HepG2 (cell line): ENCODE measurements at regions not wholly inside any gene's neighbourhood (a gene's known extent, or its start where the extent isn't known, plus 50 kb on each side); places are given as distances from the start of the nearest gene placed in this dataset.

Experiments
- ATAC-seq: fragments of 200-7000 bp; cut with Tn5 transposase; 3 replicates; pipeline ENCODE4 v1.9.1; 2020; ENCODE audit warnings: mild to moderate bottlenecking, moderate library complexity
- BruUV-seq: library from RNA; stranded (reverse); fragments of 400-500 nt; replicated peaks from 2 replicates; lab custom pipeline; 2021; lab: Mats Ljungman, UMichigan
- CTCF ChIA-PET: fragments of 300-600 bp; formaldehyde crosslinking; extraction: SDS; loops from one replicate; lab custom pipeline; 2021; ENCODE audit warnings: low total read pairs, inconsistent platforms, low intra/inter-chr PET ratio; lab: Yijun Ruan, JAX
- POLR2A ChIA-PET: fragments of 350-600 bp; sonication (Branson Sonifier 250); formaldehyde crosslinking; loops from one replicate; lab custom pipeline; 2020; ENCODE audit warnings: antibody characterized with exemption, inconsistent platforms; lab: Yijun Ruan, JAX
- DNase-seq: peaks from one replicate; pipeline ENCODE4 v3.0.0-alpha.2; 2015; ENCODE audit warnings: low spot score
- FAIRE-seq: peaks from 3 replicates; lab custom pipeline; 2011; peaks lifted over from hg19 to GRCh38; lab: Jason Lieb, UNC
- H2AFZ ChIP-seq: one replicate; pipeline ENCODE4 v1.6.1; 2011; ENCODE audit warnings: low read length, inconsistent platforms
- H3K27ac ChIP-seq: fragments of 300-600 bp; 3 replicates; pipeline ENCODE4 v1.8.0; 2011; ENCODE audit warnings: mixed run types, mild to moderate bottlenecking, mixed read lengths, low read length, inconsistent platforms; ENCODE audit not compliant: insufficient read depth; ENCODE audit errors: extremely low read length
- H3K27me3 ChIP-seq, 2 experiments: fragments of 200-600 bp in 1 of 2; 2 replicates in 1 of 2; 3 replicates in 1 of 2; pipeline versions ENCODE4 v1.6.0 to v1.8.0; 2011; ENCODE audit warnings: low read length in 2 of 2, mild to moderate bottlenecking in 2 of 2, moderate library complexity in 2 of 2, inconsistent platforms in 1 of 2; ENCODE audit not compliant: insufficient read depth in 2 of 2, control insufficient read depth in 1 of 2
- H3K36me3 ChIP-seq, 2 experiments: fragments of 200-600 bp in 1 of 2; replicated peaks in 1 of 2; 2 replicates in 1 of 2; 3 replicates in 1 of 2; pipeline versions ENCODE4 v1.5.1 to v1.8.0; 2011; ENCODE audit warnings: low read length in 2 of 2, inconsistent platforms in 1 of 2; ENCODE audit not compliant: insufficient read depth in 2 of 2, control insufficient read depth in 1 of 2
- H3K4me1 ChIP-seq: 2 replicates; pipeline ENCODE4 v1.5.1; 2012; ENCODE audit warnings: low read length, inconsistent platforms; ENCODE audit not compliant: insufficient read depth
- H3K4me2 ChIP-seq: 2 replicates; pipeline ENCODE4 v1.6.0; 2011; ENCODE audit warnings: low read depth, low read length, inconsistent platforms
- H3K4me3 ChIP-seq, 3 experiments: fragments of 200-600 bp in 1 of 3; sonication (generic), shearing (Covaris generic) in 1 of 3; replicated peaks in 1 of 3; 2 replicates each; pipeline ENCODE4 v1.5.1; 2011 to 2016; ENCODE audit warnings: low read length in 3 of 3, inconsistent platforms in 2 of 3, low read depth in 2 of 3, mild to moderate bottlenecking in 2 of 3, control low read depth in 1 of 3, mixed read lengths in 1 of 3; ENCODE audit not compliant: insufficient read depth in 1 of 3
- H3K79me2 ChIP-seq: one replicate; pipeline ENCODE4 v1.6.1; 2011; ENCODE audit warnings: low read length, inconsistent platforms; ENCODE audit not compliant: insufficient read depth
- H3K9ac ChIP-seq: 2 replicates; pipeline ENCODE4 v1.6.0; 2011; ENCODE audit warnings: mild to moderate bottlenecking, low read depth, low read length, inconsistent platforms; ENCODE audit not compliant: insufficient read depth
- H3K9me3 ChIP-seq: 2 replicates; pipeline ENCODE4 v1.5.1; 2012; ENCODE audit warnings: mild to moderate bottlenecking, low read length
- H4K20me1 ChIP-seq: 2 replicates; pipeline ENCODE4 v1.6.0; 2011; ENCODE audit warnings: inconsistent platforms, mild to moderate bottlenecking, low read length, moderate library complexity; ENCODE audit not compliant: insufficient read depth
- AGO2 ChIP-seq: fragments of 200-400 bp; formaldehyde crosslinking; optimal IDR thresholded peaks from 2 replicates; pipeline ENCODE3; 2017; ENCODE audit warnings: mild to moderate bottlenecking, low read depth, low read length, moderate library complexity
- BRCA1 ChIP-seq: sonication (generic); formaldehyde crosslinking; IDR thresholded peaks from 2 replicates; pipeline ENCODE4 v1.4.0; 2020; ENCODE audit warnings: missing genetic modification reagents
- DMTF1 ChIP-seq: sonication (generic); formaldehyde crosslinking; IDR thresholded peaks from 2 replicates; pipeline ENCODE4 v1.4.0; 2020; ENCODE audit warnings: mild to moderate bottlenecking, missing genetic modification reagents
- HDAC6 ChIP-seq: fragments of 200-600 bp; sonication (generic); IDR thresholded peaks from 2 replicates; pipeline ENCODE4 v1.7.0; 2017; ENCODE audit warnings: mild to moderate bottlenecking, antibody characterized with exemption, low read length, low read depth
- MEF2D ChIP-seq: sonication (generic); formaldehyde crosslinking; IDR thresholded peaks from 2 replicates; pipeline ENCODE4 v1.5.1; 2020; ENCODE audit warnings: mild to moderate bottlenecking, missing genetic modification reagents
- MYC ChIP-seq: sonication (generic); formaldehyde crosslinking; IDR thresholded peaks from 2 replicates; pipeline ENCODE4 v1.9.0; 2021; ENCODE audit warnings: missing genetic modification reagents, borderline replicate concordance
- SP4 ChIP-seq: sonication (generic); formaldehyde crosslinking; IDR thresholded peaks from 2 replicates; pipeline ENCODE4 v1.8.1; 2023; ENCODE audit warnings: mild to moderate bottlenecking, missing genetic modification reagents
- ZMYM4 ChIP-seq: sonication (generic); formaldehyde crosslinking; IDR thresholded peaks from 2 replicates; pipeline ENCODE4 v1.8.1; 2023; ENCODE audit warnings: mild to moderate bottlenecking, missing genetic modification reagents
- WGBS: methylation state at CpG from one replicate; pipeline ENCODE4 v1.1.6; 2017; ENCODE audit warnings: low lambda C conversion rate; 5-methylcytosine and 5-hydroxymethylcytosine counted together
- in situ Hi-C: cut with HindIII; loops from 2 replicates; pipeline ENCODE4 v1.10.0; 2017; ENCODE audit warnings: low pct_unique_long_range_greater_than_20kb; ENCODE audit not compliant: extremely low pct_ligation_motif_present
- intact Hi-C: fragments of 100-400 bp; cut with micrococcal nuclease; formaldehyde crosslinking; loops from one replicate; pipeline ENCODE4 v1.10.0; 2022; ENCODE audit not compliant: unreplicated experiment
- TF ChIP-seq, protein P1 (sequence below): sonication (generic); formaldehyde crosslinking; IDR thresholded peaks from 2 replicates; pipeline ENCODE4 v1.8.1; 2023; ENCODE audit warnings: mild to moderate bottlenecking, moderate library complexity, missing genetic modification reagents

GRCh38 chr21:19900149-19900548 lies 1098.1 kb upstream of the NCAM2 start:
- DNase-seq (no peak), ATAC-seq (no peak), FAIRE-seq (no peak)
- no peaks in the 10 kb centered on the region for H3K27me3 ChIP-seq
- H3K79me2 ChIP-seq = no peaks in the 10 kb centered on the region
- POLR2A ChIA-PET = no interaction called here
- H4K20me1 ChIP-seq = no peaks in the 10 kb centered on the region
- no CpG with 5 or more reads among the region's 10 CpGs for WGBS
- no peak overlapping the region for H3K4me3 ChIP-seq
- H3K9me3 ChIP-seq = peaks cover 88% of the 10 kb centered on the region
- no peak overlapping the region for H3K4me2 ChIP-seq
- no peaks in the 10 kb centered on the region for H3K36me3 ChIP-seq
- BruUV-seq = no TSS peak
- H3K27ac ChIP-seq = no peak overlapping the region
- no peak overlapping the region for H3K9ac ChIP-seq
- TF ChIP-seq MEF2D (CRISPR knock-in tag) (no peak), MYC (CRISPR knock-in tag) (no peak)
- H2AFZ ChIP-seq = no peak overlapping the region
- CTCF ChIA-PET = no interaction called here
- no peaks in the 10 kb centered on the region for H3K4me1 ChIP-seq
- in situ Hi-C loops (no loop called here), intact Hi-C loops (no loop called here)

DNA sequence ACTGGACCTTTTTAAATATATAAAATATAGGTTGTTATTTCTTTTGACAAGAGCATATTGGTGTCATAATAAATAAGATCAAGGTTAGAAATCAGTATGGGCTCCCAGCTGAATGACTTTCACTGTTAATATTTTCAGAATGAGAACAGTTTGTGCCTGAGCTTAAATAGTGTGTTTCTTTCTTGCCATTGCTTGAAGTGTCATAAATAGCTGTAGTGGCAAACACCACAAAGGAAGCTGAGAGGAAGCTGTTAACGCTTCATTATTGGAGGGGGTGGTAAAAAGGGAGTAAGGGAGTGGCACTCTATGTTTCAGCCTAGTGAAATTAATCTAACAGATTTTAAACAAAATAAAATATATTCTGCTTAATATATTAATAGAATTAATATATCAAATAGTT lies 1089.8 kb upstream of the NCAM2 start:
- Histone ChIP-seq H3K36me3 (no peaks in the 10 kb centered on the region), H3K4me3 (no peak overlapping the region), H3K4me2 (no peak overlapping the region), H3K9me3 (peaks cover 72% of the 10 kb centered on the region), H3K9ac (no peak overlapping the region), H3K27me3 (no peaks in the 10 kb centered on the region), H4K20me1 (no peaks in the 10 kb centered on the region), H3K4me1 (no peaks in the 10 kb centered on the region), H2AFZ (no peak overlapping the region), H3K27ac (no peak overlapping the region), H3K79me2 (no peaks in the 10 kb centered on the region)
- CTCF ChIA-PET = no interaction called here
- in situ Hi-C loops = no loop called here
- TF ChIP-seq SP4 (CRISPR knock-in tag) (no peak), ZMYM4 (CRISPR knock-in tag) (no peak), BRCA1 (CRISPR knock-in tag) (no peak), HDAC6 (no peak), AGO2 (no peak), DMTF1 (CRISPR knock-in tag) (no peak)
- TF ChIP-seq, protein P1, sequence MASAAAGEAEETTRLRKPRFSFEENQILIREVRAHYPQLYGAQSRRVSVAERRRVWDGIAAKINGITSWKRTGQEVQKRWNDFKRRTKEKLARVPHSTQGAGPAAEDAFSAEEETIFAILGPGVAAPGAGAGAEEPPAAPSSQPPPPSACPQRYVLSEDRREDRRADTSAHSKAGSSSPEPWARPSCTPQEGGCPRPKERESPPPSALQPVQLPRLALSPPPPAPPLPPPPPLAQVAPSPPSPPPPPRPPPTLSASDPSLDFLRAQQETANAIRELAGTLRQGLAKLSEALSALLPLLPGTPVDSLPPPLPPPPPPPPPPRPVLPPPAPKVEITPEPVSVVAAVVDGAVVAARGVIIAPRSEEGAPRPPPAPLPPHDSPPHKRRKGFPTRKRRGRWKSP (CRISPR knock-in tag) = no peak
- FAIRE-seq (no peak), DNase-seq (no peak), ATAC-seq (no peak)
- POLR2A ChIA-PET = no interaction called here
- WGBS = 3% methylated on average over 1 of the region's 1 CpG
- intact Hi-C loops = no loop called here
- no TSS peak for BruUV-seq
